Lower leg skin (tissue), 3 donors: ENCODE measurements at regions not wholly inside any gene's neighbourhood (a gene's known extent, or its start where the extent isn't known, plus 50 kb on each side); places are given as distances from the start of the nearest gene placed in this dataset.

Source experiments
- POLR2A ChIP-seq, 2 donors: fragments of 450-650 bp; IDR thresholded peaks; one replicate each; pipeline ENCODE4 v1.6.1; 2016 to 2017; ENCODE audit warnings: antibody characterized with exemption in 2 of 2, mild to moderate bottlenecking in 1 of 2, moderate library complexity in 1 of 2
- TF ChIP-seq, protein P1 (sequence below), 3 donors: fragments of 450-650 bp; IDR thresholded peaks; one replicate each; pipeline ENCODE4 v1.5.1; 2016; ENCODE audit warnings: antibody characterized with exemption in 3 of 3, mild to moderate bottlenecking in 3 of 3, moderate library complexity in 2 of 3

DNA sequence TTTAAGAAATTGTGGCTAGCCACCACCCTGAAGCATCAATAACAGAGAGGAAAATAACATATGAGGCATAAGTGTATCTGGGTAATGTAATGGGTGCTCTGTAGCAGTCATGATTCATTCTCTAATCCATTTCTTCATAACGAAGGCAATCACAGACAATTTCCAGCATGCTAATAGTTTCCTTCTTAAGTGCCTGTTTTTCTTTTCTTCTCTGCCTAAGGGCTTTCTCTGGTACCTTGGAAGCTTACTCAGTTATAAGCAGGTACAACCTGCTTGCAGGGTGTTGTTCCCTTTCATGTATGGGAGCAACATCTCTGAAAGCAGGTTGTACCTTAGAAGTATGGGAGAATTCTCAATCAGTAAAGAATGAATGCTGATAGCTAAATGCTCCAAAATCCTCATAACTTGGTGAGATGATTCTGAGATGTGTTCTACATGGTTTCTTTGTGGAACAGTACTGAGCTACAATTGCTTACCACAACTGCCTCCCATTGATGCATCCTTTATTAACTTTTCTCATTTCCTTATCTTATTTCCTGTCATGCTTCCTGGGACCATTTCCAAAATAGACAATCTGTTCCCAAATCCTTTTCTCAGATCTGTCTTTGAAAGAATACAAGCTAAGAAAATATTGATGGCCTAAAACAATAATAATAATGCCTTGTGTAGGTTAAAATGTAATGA is 247.6 kb downstream of the PAPSS1 start:
- no peak for TF ChIP-seq POLR2A (IDR thresholded peaks at IDR 0.05)
- TF ChIP-seq, protein P1, sequence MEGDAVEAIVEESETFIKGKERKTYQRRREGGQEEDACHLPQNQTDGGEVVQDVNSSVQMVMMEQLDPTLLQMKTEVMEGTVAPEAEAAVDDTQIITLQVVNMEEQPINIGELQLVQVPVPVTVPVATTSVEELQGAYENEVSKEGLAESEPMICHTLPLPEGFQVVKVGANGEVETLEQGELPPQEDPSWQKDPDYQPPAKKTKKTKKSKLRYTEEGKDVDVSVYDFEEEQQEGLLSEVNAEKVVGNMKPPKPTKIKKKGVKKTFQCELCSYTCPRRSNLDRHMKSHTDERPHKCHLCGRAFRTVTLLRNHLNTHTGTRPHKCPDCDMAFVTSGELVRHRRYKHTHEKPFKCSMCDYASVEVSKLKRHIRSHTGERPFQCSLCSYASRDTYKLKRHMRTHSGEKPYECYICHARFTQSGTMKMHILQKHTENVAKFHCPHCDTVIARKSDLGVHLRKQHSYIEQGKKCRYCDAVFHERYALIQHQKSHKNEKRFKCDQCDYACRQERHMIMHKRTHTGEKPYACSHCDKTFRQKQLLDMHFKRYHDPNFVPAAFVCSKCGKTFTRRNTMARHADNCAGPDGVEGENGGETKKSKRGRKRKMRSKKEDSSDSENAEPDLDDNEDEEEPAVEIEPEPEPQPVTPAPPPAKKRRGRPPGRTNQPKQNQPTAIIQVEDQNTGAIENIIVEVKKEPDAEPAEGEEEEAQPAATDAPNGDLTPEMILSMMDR (IDR thresholded peaks at IDR 0.05): no peak
